WERI-Rb-1 (cell line): ENCODE measurements at regions not wholly inside any gene's neighbourhood (a gene's known extent, or its start where the extent isn't known, plus 50 kb on each side); places are given as distances from the start of the nearest gene placed in this dataset.

ENCODE experiments used
- DNase-seq: peaks from one replicate; pipeline ENCODE4 v3.0.0-alpha.2; 2020
- H3K27ac ChIP-seq: fragments of 250-450 bp; sonication (Bioruptor Pico); 2 replicates; pipeline ENCODE4 v1.5.1; 2020; ENCODE audit warnings: mild to moderate bottlenecking, moderate library complexity
- H3K27me3 ChIP-seq: fragments of 250-450 bp; sonication (Bioruptor Pico); 2 replicates; pipeline ENCODE4 v1.5.1; 2021; ENCODE audit warnings: mild to moderate bottlenecking, low read depth, moderate library complexity; ENCODE audit not compliant: insufficient read depth, severe bottlenecking
- H3K36me3 ChIP-seq: fragments of 250-450 bp; sonication (Bioruptor Pico); 2 replicates; pipeline ENCODE4 v1.5.1; 2020; ENCODE audit warnings: mild to moderate bottlenecking, moderate library complexity
- H3K4me3 ChIP-seq: 2 replicates; pipeline ENCODE4 v1.5.1; 2011; ENCODE audit warnings: low read depth, mild to moderate bottlenecking, control low read depth, low read length
- H3K9me3 ChIP-seq: fragments of 250-450 bp; sonication (Bioruptor Pico); 2 replicates; pipeline ENCODE4 v1.5.1; 2021; ENCODE audit warnings: mild to moderate bottlenecking, moderate library complexity; ENCODE audit not compliant: severe bottlenecking
- TF ChIP-seq, protein P1 (sequence below): IDR thresholded peaks from 2 replicates; pipeline ENCODE4 v1.5.1; 2011; ENCODE audit warnings: low read depth, mild to moderate bottlenecking, control low read depth, inconsistent platforms, low read length

DNA sequence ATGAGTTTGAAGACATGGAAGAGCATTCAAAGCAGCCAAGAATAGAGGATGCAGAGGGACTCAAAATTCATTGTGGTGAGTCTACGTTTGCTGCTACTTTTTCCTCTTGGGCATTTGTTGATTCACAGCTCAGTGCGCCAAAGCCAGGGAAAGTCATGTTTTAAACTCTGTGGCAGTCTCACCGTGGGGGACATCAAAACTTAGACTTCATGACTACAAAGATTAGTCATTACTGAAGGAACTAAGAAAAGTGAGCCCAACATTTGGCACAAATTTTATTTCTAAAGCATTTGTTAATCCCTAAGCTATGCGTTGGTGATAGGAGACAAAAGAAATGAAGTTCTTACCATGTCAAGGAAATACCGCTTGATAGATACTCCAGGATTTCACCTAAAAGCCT lies 73.7 kb upstream of the MTAP start:
- DNase-seq, result no peak
- TF ChIP-seq, protein P1, sequence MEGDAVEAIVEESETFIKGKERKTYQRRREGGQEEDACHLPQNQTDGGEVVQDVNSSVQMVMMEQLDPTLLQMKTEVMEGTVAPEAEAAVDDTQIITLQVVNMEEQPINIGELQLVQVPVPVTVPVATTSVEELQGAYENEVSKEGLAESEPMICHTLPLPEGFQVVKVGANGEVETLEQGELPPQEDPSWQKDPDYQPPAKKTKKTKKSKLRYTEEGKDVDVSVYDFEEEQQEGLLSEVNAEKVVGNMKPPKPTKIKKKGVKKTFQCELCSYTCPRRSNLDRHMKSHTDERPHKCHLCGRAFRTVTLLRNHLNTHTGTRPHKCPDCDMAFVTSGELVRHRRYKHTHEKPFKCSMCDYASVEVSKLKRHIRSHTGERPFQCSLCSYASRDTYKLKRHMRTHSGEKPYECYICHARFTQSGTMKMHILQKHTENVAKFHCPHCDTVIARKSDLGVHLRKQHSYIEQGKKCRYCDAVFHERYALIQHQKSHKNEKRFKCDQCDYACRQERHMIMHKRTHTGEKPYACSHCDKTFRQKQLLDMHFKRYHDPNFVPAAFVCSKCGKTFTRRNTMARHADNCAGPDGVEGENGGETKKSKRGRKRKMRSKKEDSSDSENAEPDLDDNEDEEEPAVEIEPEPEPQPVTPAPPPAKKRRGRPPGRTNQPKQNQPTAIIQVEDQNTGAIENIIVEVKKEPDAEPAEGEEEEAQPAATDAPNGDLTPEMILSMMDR, result no peak
- no peaks in the 10 kb centered on the region for H3K27me3 ChIP-seq
- H3K9me3 ChIP-seq, result no peaks in the 10 kb centered on the region
- H3K36me3 ChIP-seq, result no peaks in the 10 kb centered on the region
- no peak overlapping the region for H3K27ac ChIP-seq
- H3K4me3 ChIP-seq, result no peak overlapping the region

DNA sequence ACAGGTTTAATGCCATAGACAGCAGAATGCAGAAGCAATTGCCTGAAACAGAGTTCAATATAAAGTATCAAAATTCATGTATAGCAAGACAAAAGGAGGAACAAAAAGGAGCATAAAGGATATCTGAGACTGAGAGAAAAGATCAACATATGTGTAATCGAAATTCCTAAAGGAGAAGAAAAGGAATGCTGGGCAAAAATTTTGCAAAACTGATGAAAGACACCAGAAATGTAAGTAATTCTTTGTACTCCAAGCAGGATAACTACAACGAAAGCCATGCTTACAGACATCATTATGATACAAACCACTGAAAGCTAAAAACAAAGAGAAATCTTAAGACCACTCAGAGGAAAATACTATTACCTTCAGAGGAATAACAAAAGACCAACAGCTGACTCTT lies 72.8 kb upstream of the MTAP start:
- H3K27ac ChIP-seq, result no peak overlapping the region
- no peaks in the 10 kb centered on the region for H3K36me3 ChIP-seq
- no peaks in the 10 kb centered on the region for H3K9me3 ChIP-seq
- no peak overlapping the region for H3K4me3 ChIP-seq
- DNase-seq, result no peak
- TF ChIP-seq, protein P1, result no peak
- H3K27me3 ChIP-seq, result no peaks in the 10 kb centered on the region

- Histone ChIP-seq H3K27ac (no peak overlapping the region), H3K9me3 (no peaks in the 10 kb centered on the region), H3K27me3 (no peaks in the 10 kb centered on the region), H3K4me3 (no peak overlapping the region), H3K36me3 (no peaks in the 10 kb centered on the region)
- DNase-seq, result no peak
- TF ChIP-seq, protein P1, result no peak
These were observed 71.5 kb upstream of the MTAP start for GRCh38 chr9:21730899-21731298.

DNA sequence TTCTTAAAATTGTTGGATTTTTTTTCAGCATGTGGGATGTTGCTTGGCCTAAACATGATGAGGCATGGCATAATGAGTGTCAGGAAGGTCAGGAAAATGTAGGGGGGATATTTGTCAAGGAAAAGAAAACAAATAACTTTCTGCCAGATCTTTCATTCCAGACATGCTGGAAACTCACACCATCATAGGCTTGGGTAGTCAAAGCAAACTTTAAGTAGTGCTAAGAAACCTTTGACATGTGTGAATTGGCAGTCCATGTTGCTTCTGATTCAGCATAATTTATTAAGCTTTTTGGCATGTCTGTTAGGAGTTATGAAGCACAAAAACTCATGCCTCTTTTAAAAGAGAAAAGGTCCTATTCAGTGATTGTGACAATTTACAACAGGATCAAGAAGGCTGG lies 61.3 kb upstream of the MTAP start:
- Histone ChIP-seq H3K27ac (no peak overlapping the region), H3K27me3 (no peaks in the 10 kb centered on the region), H3K36me3 (no peaks in the 10 kb centered on the region), H3K9me3 (no peaks in the 10 kb centered on the region), H3K4me3 (no peak overlapping the region)
- TF ChIP-seq, protein P1, result no peak
- DNase-seq, result no peak

DNA sequence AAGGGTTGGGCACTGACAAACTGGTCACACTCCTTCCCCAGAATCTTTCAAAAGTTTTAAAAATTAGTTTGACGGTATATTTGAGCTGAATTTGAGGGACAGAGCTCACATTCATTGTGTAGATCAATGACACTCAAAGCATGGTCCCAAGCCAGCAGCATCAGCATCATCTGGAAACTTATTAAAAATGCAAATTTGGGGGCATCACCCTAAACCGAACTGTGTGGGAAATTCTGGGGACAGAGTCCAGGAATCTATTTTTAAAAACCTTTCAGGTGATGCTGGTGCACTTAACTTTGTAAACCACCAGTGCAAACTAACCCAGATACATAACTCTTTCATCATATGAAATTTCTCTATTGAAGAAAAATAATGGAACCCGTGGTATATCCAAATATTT lies 58.1 kb upstream of the MTAP start:
- H3K27ac ChIP-seq, result no peak overlapping the region
- no peak for DNase-seq
- no peaks in the 10 kb centered on the region for H3K9me3 ChIP-seq
- TF ChIP-seq, protein P1, result no peak
- H3K27me3 ChIP-seq, result no peaks in the 10 kb centered on the region
- no peak overlapping the region for H3K4me3 ChIP-seq
- no peaks in the 10 kb centered on the region for H3K36me3 ChIP-seq

GRCh38 chr9:21744841-21745240 lies 57.6 kb upstream of the MTAP start:
- H3K27ac ChIP-seq, result no peak overlapping the region
- TF ChIP-seq, protein P1, result no peak
- DNase-seq, result no peak

More at GRCh38 chr9:21744841-21745240, 57.6 kb upstream of the MTAP start:
- no peaks in the 10 kb centered on the region for H3K27me3 ChIP-seq
- no peaks in the 10 kb centered on the region for H3K9me3 ChIP-seq
- H3K4me3 ChIP-seq, result no peak overlapping the region
- no peaks in the 10 kb centered on the region for H3K36me3 ChIP-seq
